Sigmoid colon (tissue), 6 donors: ENCODE measurements at regions not wholly inside any gene's neighbourhood (a gene's known extent, or its start where the extent isn't known, plus 50 kb on each side); places are given as distances from the start of the nearest gene placed in this dataset.

Experiments used
- DNase-seq: peaks from one replicate; pipeline ENCODE4 v3.0.0-alpha.2; 2019
- H3K27ac ChIP-seq, 4 donors: fragments of 200-600 bp; sonication (generic); one replicate each; pipeline ENCODE4 v1.5.1; 2016 to 2019; ENCODE audit warnings: mild to moderate bottlenecking in 1 of 4
- H3K27me3 ChIP-seq, 3 donors: fragments of 200-600 bp; sonication (generic); one replicate each; pipeline ENCODE4 v1.5.1; 2019; ENCODE audit warnings: mild to moderate bottlenecking in 1 of 3
- H3K36me3 ChIP-seq, 4 donors: fragments of 200-600 bp; sonication (generic); one replicate each; pipeline ENCODE4 v1.5.1; 2016 to 2019
- H3K4me1 ChIP-seq, 4 donors: fragments of 200-600 bp; sonication (generic); one replicate each; pipeline ENCODE4 v1.5.1; 2017 to 2019
- H3K4me3 ChIP-seq, 4 donors: fragments of 200-600 bp; sonication (generic); one replicate each; pipeline ENCODE4 v1.5.1; 2017 to 2019; ENCODE audit warnings: mild to moderate bottlenecking in 2 of 4, moderate library complexity in 1 of 4
- H3K9me3 ChIP-seq, 4 donors: fragments of 200-600 bp in 3 of 4; sonication (generic) in 3 of 4; one replicate each; pipeline versions ENCODE4 v1.5.1 to v1.6.1; 2013 to 2019
- CTCF ChIP-seq, 4 experiments: fragments of 450-650 bp in 3 of 4; fragments of 200-600 bp in 1 of 4; IDR thresholded peaks; one replicate each; pipeline ENCODE4 v1.5.1; 2016 to 2019; ENCODE audit warnings: antibody characterized with exemption in 4 of 4, mild to moderate bottlenecking in 3 of 4, moderate library complexity in 2 of 4
- EP300 ChIP-seq, 4 donors: sonication (generic); formaldehyde crosslinking; IDR thresholded peaks; one replicate each; pipeline ENCODE4 v1.6.1; 2017; ENCODE audit warnings: antibody characterized with exemption in 4 of 4
- POLR2A ChIP-seq, 2 donors: fragments of 450-650 bp; IDR thresholded peaks; one replicate each; pipeline ENCODE4 v1.6.1; 2016; ENCODE audit warnings: antibody characterized with exemption in 2 of 2, mild to moderate bottlenecking in 2 of 2, moderate library complexity in 2 of 2
- POLR2AphosphoS5 ChIP-seq, 4 donors: sonication (generic); formaldehyde crosslinking; IDR thresholded peaks; one replicate each; pipeline ENCODE4 v1.6.1; 2017; ENCODE audit warnings: antibody characterized with exemption in 4 of 4
- WGBS, 2 donors: extraction: QIAGEN DNeasy Blood & Tissue Kit; methylation state at CpG; one replicate each; pipeline ENCODE4 v1.1.7; 2013; 5-methylcytosine and 5-hydroxymethylcytosine counted together
- intact Hi-C: fragments of 100-400 bp; cut with DNase I; formaldehyde crosslinking; loops from one replicate; pipeline ENCODE4 v1.15.1; 2023
- donor health status: healthy with polysubstance abuse.
- donor health status: healthy.

DNA sequence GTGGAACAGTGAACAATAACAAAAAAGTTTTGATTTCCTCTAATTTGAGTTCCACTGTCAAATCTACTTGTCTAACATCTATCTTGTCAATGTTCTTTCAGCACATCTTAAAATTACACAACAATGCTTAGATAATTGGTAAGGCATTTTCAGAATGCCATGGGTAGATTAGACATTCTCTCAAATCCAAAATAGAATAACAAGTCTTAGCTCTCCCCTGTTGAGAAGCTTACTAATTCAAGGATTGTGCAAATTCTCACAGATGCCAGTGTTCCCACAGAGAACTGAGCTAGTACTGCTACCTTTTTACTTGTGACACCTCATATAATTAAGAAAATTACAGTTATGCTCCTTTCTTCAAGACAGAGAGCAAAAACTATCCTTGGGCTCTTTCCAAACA lies 2442.0 kb downstream of the PCDH7 start:
- Histone ChIP-seq H3K36me3 (no peaks in the 10 kb centered on the region), H3K27me3 (no peaks in the 10 kb centered on the region), H3K27ac (no peak overlapping the region), H3K4me1 (no peaks in the 10 kb centered on the region), H3K9me3 (no peaks in the 10 kb centered on the region), H3K4me3 (no peak overlapping the region)
- intact Hi-C loops = no loop called here
- DNase-seq = no peak
- no peak for TF ChIP-seq EP300 (IDR thresholded peaks at IDR 0.05)
- no peak for TF ChIP-seq POLR2AphosphoS5 (IDR thresholded peaks at IDR 0.05)
- TF ChIP-seq CTCF (IDR thresholded peaks at IDR 0.05) = no peak
- TF ChIP-seq POLR2A (IDR thresholded peaks at IDR 0.05) = no peak

- intact Hi-C loops = no loop called here
These were observed 2451.8 kb downstream of the PCDH7 start for GRCh38 chr4:33171873-33172525.

DNA sequence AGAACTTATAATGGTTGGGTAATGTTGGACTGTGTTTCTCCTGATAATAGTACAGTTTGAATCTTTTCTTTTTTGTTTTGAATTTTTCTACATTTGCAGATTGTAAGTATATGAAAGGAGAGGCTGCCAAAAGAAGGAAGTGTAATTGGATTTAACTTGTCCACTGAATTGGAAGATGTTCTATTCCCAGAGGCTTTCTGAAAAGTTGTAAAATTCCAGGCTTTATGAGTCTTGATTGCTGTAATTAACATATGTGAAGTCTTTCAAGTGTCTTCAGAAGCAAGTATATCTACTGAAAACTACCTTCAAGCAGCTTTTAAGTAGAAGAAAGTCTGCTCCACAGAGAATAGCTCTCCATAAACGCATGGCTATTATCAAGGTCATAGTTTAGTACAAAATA lies 2456.4 kb downstream of the PCDH7 start:
- no peak overlapping the region for H3K27ac ChIP-seq
- TF ChIP-seq CTCF (IDR thresholded peaks at IDR 0.05) (no peak), POLR2AphosphoS5 (IDR thresholded peaks at IDR 0.05) (no peak), POLR2A (IDR thresholded peaks at IDR 0.05) (no peak), EP300 (IDR thresholded peaks at IDR 0.05) (no peak)
- no peak for DNase-seq
- H3K4me3 ChIP-seq = no peak overlapping the region
- H3K27me3 ChIP-seq = no peaks in the 10 kb centered on the region
- H3K4me1 ChIP-seq = no peaks in the 10 kb centered on the region
- WGBS, 2 donors = 28 to 70% methylated on average over 1 of the region's 1 CpG
- no peaks in the 10 kb centered on the region for H3K36me3 ChIP-seq
- H3K9me3 ChIP-seq = no peaks in the 10 kb centered on the region
- intact Hi-C loops = no loop called here

More at GRCh38 chr4:33171873-33172525, 2451.8 kb downstream of the PCDH7 start:
- no peak for DNase-seq
- H3K27ac ChIP-seq = no peak overlapping the region
- WGBS, 2 donors = 45 to 83% methylated on average over 1 of the region's 1 CpG
- no peaks in the 10 kb centered on the region for H3K4me1 ChIP-seq
- H3K36me3 ChIP-seq = no peaks in the 10 kb centered on the region
- no peak overlapping the region for H3K4me3 ChIP-seq
- no peaks in the 10 kb centered on the region for H3K27me3 ChIP-seq
- TF ChIP-seq EP300 (IDR thresholded peaks at IDR 0.05) = no peak
- no peak for TF ChIP-seq CTCF (IDR thresholded peaks at IDR 0.05)
- TF ChIP-seq POLR2AphosphoS5 (IDR thresholded peaks at IDR 0.05) = no peak
- TF ChIP-seq POLR2A (IDR thresholded peaks at IDR 0.05) = no peak
- H3K9me3 ChIP-seq = no peaks in the 10 kb centered on the region

DNA sequence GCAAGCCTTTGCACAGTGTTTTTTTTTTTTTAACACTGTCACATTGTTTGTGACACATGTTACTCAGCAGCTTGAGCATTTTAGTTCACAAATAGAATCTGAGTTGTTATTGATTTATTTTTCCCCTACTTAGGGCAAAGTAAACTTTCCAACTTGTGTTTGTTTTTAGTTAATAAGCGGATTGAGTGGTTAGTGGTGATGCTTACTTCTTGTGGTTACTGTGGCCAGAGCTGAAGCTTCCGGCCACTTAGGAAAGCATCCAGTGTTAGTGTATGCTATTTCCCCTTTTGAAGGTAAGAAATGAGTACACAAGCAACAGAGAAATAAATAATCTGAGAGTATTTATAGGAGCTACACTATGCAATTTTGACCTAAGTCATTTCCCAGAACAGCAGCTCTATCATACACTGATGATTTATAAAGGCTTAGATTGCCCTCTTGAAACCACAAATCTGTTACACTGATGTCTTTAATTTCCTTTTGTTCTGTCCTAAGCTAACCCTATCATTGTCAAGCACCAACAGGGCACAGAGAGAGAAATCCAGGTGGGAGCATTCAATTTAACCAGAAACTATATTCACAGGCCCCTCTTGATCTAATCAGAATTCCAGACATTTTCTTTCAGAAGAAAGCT lies 2464.6 kb downstream of the PCDH7 start:
- no peak overlapping the region for H3K27ac ChIP-seq
- H3K4me1 ChIP-seq = no peaks in the 10 kb centered on the region
- H3K36me3 ChIP-seq = no peaks in the 10 kb centered on the region
- no peaks in the 10 kb centered on the region for H3K27me3 ChIP-seq
- no peaks in the 10 kb centered on the region for H3K9me3 ChIP-seq
- no peak for DNase-seq
- WGBS, 2 donors = 37 to 49% methylated on average over 2 of the region's 2 CpGs
- intact Hi-C loops = no loop called here
- TF ChIP-seq POLR2AphosphoS5 (IDR thresholded peaks at IDR 0.05) = no peak
- TF ChIP-seq POLR2A (IDR thresholded peaks at IDR 0.05) = no peak
- no peak for TF ChIP-seq EP300 (IDR thresholded peaks at IDR 0.05)
- no peak for TF ChIP-seq CTCF (IDR thresholded peaks at IDR 0.05)
- H3K4me3 ChIP-seq = no peak overlapping the region

DNA sequence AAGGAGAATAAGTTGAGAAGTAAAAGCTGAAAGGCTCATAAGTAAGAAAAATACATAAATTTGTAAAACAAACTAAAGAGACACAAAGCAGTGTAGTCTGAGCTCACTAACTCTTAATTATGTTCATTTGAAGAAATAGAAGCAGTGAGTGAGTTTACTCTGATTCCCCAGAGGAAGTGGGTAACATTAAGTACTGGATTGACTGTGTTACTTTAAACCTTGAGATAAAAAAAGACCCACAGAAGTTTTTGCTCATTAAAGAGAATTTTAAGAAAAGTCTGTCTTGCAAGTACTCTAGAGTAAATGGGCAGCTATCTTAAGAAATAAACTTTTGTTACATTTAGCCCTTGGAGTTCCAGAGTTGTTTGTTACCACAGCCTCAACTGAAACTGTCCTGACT lies 2466.9 kb downstream of the PCDH7 start:
- intact Hi-C loops = no loop called here
- Histone ChIP-seq H3K4me1 (no peaks in the 10 kb centered on the region), H3K27ac (no peak overlapping the region), H3K27me3 (no peaks in the 10 kb centered on the region), H3K4me3 (no peak overlapping the region), H3K36me3 (no peaks in the 10 kb centered on the region), H3K9me3 (no peaks in the 10 kb centered on the region)
- no peak for DNase-seq
- no peak for TF ChIP-seq POLR2A (IDR thresholded peaks at IDR 0.05)
- no peak for TF ChIP-seq POLR2AphosphoS5 (IDR thresholded peaks at IDR 0.05)
- no peak for TF ChIP-seq EP300 (IDR thresholded peaks at IDR 0.05)
- no peak for TF ChIP-seq CTCF (IDR thresholded peaks at IDR 0.05)
